ENCODE measurements at regions not wholly inside any gene's neighbourhood (a gene's known extent, or its start where the extent isn't known, plus 50 kb on each side); places are given as distances from the start of the nearest gene placed in this dataset.

DNA sequence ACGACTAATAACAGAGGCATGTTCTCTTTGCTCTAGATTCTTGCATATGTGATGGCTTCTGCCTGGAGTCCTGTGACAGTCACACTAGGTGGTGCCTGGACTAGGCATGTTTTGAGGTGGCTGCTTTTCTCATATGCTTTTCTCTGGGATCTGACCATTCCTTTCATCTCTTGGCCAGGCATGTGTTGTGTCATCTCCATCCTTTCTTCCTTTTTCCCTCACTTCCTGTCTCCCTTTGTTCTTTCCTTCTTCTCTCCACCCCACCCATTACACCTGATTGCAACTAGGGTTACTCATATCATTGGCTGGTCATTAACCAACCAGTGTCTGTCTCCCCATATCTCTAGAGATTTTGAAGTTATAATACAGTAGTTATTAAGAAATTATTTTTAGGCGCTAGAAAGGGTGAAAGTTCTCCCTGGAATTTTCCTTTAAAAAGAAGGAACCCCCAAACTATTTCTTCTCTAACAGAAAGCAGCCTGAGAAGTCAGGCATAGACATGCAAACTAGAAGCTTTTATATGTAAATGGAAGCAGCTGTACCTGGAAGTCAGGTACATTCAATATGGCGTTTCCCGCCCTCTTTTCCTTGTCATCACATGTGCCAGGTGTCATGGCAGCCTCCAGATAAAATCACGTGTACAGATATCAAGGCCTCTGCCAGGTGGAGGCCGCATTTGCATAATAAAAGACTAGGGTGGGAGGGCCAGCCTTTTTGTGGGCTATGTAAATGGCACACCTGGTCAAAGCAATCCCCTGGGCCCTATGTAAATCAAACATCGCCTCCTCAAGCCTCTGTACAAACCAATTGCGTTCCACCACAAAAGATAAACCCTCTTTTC is 220.4 kb upstream of the MEX3C start (continued):
- peak; percentile 13 for TF ChIP-seq NANOG (IDR thresholded peaks at IDR 0.05; ENCODE audit: insufficient read depth, low read depth, low read length, poor library complexity, severe bottlenecking)
- 0 out of 2 replicates have a peak, but pooled peaks have one; percentile 38 for TF ChIP-seq POLR2AphosphoS5 (IDR thresholded peaks at IDR 0.05; ENCODE audit: low read depth, low read length)
- no peak for TF ChIP-seq BACH1 (IDR thresholded peaks at IDR 0.05; ENCODE audit: low read length)
- TF ChIP-seq BRCA1 (IDR thresholded peaks at IDR 0.05; ENCODE audit: low read depth, low read length) = no peak
- no peak for TF ChIP-seq HDAC6 (IDR thresholded peaks at IDR 0.05; ENCODE audit: low read depth, low read length)
- no peak for TF ChIP-seq CEBPB (IDR thresholded peaks at IDR 0.05; ENCODE audit: low read depth, low read length)
- no peak for TF ChIP-seq SP2 (IDR thresholded peaks at IDR 0.05; ENCODE audit: low read length)
- no peak for TF ChIP-seq CTBP2 (IDR thresholded peaks at IDR 0.05; ENCODE audit: borderline replicate concordance, insufficient read depth, insufficient read length, low read length)
- no peak for TF ChIP-seq SUZ12 (IDR thresholded peaks at IDR 0.05; ENCODE audit: low read length)
- TF ChIP-seq EP300 (IDR thresholded peaks at IDR 0.05; ENCODE audit: borderline replicate concordance in 1 of 2, low read depth in 2 of 2, low read length in 2 of 2) = peak in 1 of 2 experiments; percentile 92; a peak in 1 of 3 replicates
- TF ChIP-seq, protein P1, sequence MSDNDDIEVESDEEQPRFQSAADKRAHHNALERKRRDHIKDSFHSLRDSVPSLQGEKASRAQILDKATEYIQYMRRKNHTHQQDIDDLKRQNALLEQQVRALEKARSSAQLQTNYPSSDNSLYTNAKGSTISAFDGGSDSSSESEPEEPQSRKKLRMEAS (IDR thresholded peaks at IDR 0.05) = peak; percentile 98
- TF ChIP-seq, protein P2, sequence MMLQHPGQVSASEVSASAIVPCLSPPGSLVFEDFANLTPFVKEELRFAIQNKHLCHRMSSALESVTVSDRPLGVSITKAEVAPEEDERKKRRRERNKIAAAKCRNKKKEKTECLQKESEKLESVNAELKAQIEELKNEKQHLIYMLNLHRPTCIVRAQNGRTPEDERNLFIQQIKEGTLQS (IDR thresholded peaks at IDR 0.05; ENCODE audit: insufficient read depth, low read depth, low read length) = peak; percentile 63
- no peak for TF ChIP-seq SRF (IDR thresholded peaks at IDR 0.05; ENCODE audit: low read depth, low read length)
- TF ChIP-seq, protein P3, sequence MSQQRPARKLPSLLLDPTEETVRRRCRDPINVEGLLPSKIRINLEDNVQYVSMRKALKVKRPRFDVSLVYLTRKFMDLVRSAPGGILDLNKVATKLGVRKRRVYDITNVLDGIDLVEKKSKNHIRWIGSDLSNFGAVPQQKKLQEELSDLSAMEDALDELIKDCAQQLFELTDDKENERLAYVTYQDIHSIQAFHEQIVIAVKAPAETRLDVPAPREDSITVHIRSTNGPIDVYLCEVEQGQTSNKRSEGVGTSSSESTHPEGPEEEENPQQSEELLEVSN (IDR thresholded peaks at IDR 0.05) = peak; percentile 99
- peak in 1 of 2 experiments; percentile 50; a peak in 1 of 4 replicates for TF ChIP-seq HDAC2 (IDR thresholded peaks at IDR 0.05; ENCODE audit: borderline replicate concordance in 1 of 2, low read depth in 2 of 2, low read length in 2 of 2)
- TF ChIP-seq CBX5 (IDR thresholded peaks at IDR 0.05; ENCODE audit: low read depth, low read length) = no peak
- TF ChIP-seq GABPA (IDR thresholded peaks at IDR 0.05; ENCODE audit: borderline replicate concordance, insufficient read depth, low read length) = no peak
- no peak for TF ChIP-seq TBP (IDR thresholded peaks at IDR 0.05; ENCODE audit: low read depth, low read length)
- TF ChIP-seq SP1 (IDR thresholded peaks at IDR 0.05; ENCODE audit: low read depth, low read length) = peak; percentile 77
